ENCODE measurements at regions not wholly inside any gene's neighbourhood (a gene's known extent, or its start where the extent isn't known, plus 50 kb on each side); places are given as distances from the start of the nearest gene placed in this dataset.

DNA sequence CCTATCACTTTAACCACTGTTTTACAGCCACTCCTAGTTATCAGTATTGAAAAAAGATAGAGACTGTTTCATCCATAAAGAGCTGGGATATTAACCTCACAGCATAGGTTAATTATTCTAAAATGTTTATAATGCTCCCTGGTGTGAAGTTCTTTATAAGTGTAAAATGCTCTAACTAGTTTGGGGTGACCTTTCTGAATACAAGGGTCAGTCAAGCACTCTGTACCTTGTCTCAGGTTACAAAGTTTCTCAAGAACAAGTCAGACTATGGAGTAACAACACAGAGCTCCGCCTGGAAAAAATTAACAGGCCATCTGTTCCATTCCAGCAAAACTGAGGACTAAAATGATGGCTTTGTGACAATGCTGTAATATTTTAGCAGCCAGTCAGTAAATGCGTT, 107.4 kb downstream of the NOL4 start:
- Histone ChIP-seq H3K4me3 (replicated peaks in 1 of 3; ENCODE audit: insufficient read depth in 1 of 3, low read depth in 1 of 3, low read length in 3 of 3) (no peak overlapping the region), H3K9ac (replicated peaks; ENCODE audit: extremely low read depth, insufficient read depth, low read length) (no peak overlapping the region), H4K20me1 (replicated peaks; ENCODE audit: control insufficient read depth, extremely low read depth, insufficient read depth, low read length) (no peaks in the 10 kb centered on the region), H3K27me3 (ENCODE audit: control insufficient read depth in 2 of 2, insufficient read depth in 2 of 2, low read length in 2 of 2) (peaks cover 0 to 3% of the 10 kb centered on the region in 2 experiments), H3K4me2 (ENCODE audit: insufficient read depth, low read length) (no peak overlapping the region), H3K9me3 (replicated peaks; ENCODE audit: control insufficient read depth, insufficient read depth, low read length) (no peaks in the 10 kb centered on the region), H3K79me2 (ENCODE audit: control insufficient read depth, insufficient read depth, low read length) (no peaks in the 10 kb centered on the region), H3K27ac (ENCODE audit: insufficient read depth, low read depth, low read length) (no peak overlapping the region), H3K36me3 (ENCODE audit: control insufficient read depth in 2 of 2, extremely low read depth in 1 of 2, insufficient read depth in 2 of 2, low read length in 2 of 2) (no peaks in the 10 kb centered on the region), H3K9me1 (replicated peaks; ENCODE audit: control insufficient read depth, extremely low read depth, insufficient read depth, low read length) (no peaks in the 10 kb centered on the region), H3K4me1 (ENCODE audit: control insufficient read depth, extremely low read depth, insufficient read depth, low read length) (no peaks in the 10 kb centered on the region), H2AFZ (ENCODE audit: low read depth, low read length) (no peak overlapping the region)
- CTCF ChIA-PET, result interaction anchor here (1.4 kb wide), 1 partner anchor 206 kb away, joined by 5 read pairs; no protein-coding TSS in a partner anchor
- intact Hi-C loops (cut with micrococcal nuclease) (no loop called here), dilution Hi-C loops (cut with MboI; ENCODE audit: extremely low pct_ligation_motif_present, low sequenced_read_pairs) (no loop called here)
- FAIRE-seq, result no peak
- no TSS peak for BruUV-seq (replicated peaks)
- DNase-seq (ENCODE audit: low read depth, low spot score), result no peak
- POLR2A ChIA-PET, result no interaction called here
- TF ChIP-seq GATA2 (IDR thresholded peaks at IDR 0.05; ENCODE audit: insufficient read depth, insufficient read length, low read depth, low read length) (no peak), POLR2AphosphoS5 (IDR thresholded peaks at IDR 0.05; ENCODE audit: insufficient read depth, low read depth, low read length) (no peak), MYC (IDR thresholded peaks at IDR 0.05; ENCODE audit: low read depth, low read length) (no peak), FOS (IDR thresholded peaks at IDR 0.05; ENCODE audit: borderline replicate concordance, insufficient read depth, low read length) (no peak), POLR2A (IDR thresholded peaks at IDR 0.05; ENCODE audit: low read depth, low read length) (no peak), JUN (IDR thresholded peaks at IDR 0.05; ENCODE audit: borderline replicate concordance, insufficient read depth, insufficient read length, low read depth) (no peak), CTCF (IDR thresholded peaks at IDR 0.05; ENCODE audit: extremely low read depth in 1 of 2, insufficient read depth in 1 of 2, low read depth in 1 of 2, low read length in 2 of 2) (no peak)

Measured in endothelial cell of umbilical vein (primary cell).